ENCODE measurements at regions not wholly inside any gene's neighbourhood (a gene's known extent, or its start where the extent isn't known, plus 50 kb on each side); places are given as distances from the start of the nearest gene placed in this dataset.
"Not testable (repeated sequence)": the region's sequence is repeated elsewhere in the genome, so short reads cannot be mapped to it uniquely, and the experiment has no call there.

DNA sequence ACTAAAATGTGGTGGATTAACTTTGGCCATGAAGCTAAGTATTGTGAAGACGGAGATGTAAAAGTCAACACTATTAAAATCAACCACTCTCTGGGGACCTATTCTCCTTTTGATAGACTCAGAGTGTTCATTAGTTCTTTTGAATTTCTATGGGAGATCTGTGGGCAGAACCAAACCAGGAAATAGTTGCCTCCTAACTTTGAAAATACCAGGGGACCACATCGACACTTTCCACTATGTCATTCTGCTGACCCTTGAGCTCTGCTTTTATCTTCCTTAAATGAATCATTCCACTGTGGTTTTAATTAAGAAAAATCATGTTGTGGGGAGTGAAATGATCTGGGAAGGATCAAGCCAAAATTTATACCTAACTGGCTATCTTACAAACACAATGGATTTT lies 960.5 kb downstream of the GATA3 start:
- DNase-seq = no peak

DNA sequence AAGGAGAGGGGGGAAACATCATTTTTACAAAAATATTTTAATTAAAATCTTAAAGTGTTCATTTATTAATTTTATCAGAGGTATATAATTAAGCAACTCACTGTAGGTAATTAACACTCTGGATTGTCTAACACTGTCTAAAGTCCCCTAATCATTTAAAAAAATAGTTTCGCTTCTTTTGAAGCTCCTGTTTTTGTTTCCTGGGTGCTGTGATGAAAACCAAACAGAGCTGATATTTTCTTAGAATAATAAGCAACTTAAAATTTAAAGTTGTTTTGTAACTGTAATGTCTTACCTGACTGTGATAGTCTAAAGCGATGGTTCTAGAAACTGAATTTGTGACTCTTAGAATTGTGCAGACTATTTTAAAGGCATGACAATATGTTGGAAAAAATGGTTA lies 961.0 kb downstream of the GATA3 start:
- no peak for DNase-seq

GRCh38 chr10:9016930-9017329 lies 962.4 kb downstream of the GATA3 start:
- no peak for DNase-seq

GRCh38 chr10:9018195-9019173 lies 964.0 kb downstream of the GATA3 start:
- DNase-seq = no peak

GRCh38 chr10:9023206-9023605 lies 968.7 kb downstream of the GATA3 start:
- DNase-seq = no peak

GRCh38 chr10:9024210-9024609 lies 969.7 kb downstream of the GATA3 start:
- DNase-seq = no peak

DNA sequence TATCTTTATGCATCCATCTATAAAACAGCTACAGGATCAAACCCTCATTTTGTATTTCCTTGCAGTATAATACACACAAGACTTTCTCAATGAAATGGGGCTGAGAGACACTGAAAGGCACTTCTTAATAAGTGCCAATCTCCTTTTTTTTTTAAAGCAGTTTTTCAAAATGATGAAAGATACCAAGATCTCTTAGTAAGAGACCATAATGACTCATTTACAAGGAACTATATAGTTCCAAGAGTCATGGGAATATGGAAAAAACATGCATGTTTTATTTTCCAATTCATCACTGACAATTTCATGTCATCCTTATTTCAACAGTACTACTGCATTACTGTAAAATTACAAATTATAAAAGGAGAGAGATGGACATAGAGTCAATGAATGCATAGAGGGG lies 973.7 kb downstream of the GATA3 start:
- no peak for DNase-seq

GRCh38 chr10:9035355-9035754 lies 980.9 kb downstream of the GATA3 start:
- no peak for DNase-seq

DNA sequence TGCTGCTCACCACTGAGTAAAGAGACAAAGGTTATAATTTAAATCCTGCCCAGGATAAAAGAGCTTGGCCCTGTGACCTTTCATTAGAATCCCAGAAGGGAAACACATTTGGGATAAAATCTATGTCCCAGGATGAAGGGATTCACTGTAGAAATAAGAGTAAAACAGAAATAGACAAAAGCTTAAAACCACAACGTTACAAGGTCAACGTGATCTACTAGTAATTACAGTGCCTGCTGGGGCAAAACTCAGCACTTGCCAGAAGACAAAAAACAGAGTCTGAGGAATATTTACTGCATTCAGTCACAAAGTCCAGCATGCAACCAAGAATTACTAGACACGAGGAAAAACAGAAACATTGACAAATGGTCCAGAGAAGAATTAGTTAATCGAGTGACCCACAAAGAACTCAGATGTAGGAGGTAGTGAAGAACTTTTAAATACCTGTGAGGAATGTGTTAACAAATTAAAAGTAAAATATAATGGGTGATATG lies 982.3 kb downstream of the GATA3 start:
- no peak for DNase-seq

DNA sequence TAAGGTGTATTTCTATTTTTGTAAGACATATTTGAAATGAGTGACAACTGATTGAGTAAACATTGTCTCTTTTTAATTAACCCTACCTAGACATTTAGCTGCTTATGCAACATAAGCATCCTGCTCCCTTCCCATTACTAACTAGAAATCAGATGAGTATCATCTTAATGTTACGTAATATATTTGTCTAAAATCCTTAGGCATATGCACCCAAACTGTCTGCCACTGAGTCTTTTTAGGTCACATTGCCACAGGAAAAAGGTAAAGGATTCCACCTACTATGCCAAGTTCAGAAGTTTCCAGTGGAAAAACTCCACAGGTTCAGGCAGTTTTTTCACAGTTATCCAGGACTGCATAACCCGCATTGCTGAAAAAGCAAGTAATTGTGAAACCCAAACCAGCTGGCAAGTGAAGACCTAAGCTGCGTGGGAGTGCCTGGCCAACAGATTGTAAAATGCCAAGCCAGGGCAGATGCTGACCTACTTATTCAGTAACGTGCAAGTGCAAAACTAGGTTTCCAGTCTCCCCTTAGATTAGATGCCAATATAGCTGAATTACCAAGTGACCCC lies 983.7 kb downstream of the GATA3 start:
- DNase-seq = no peak

GRCh38 chr10:9043466-9043865 lies 989.0 kb downstream of the GATA3 start:
- DNase-seq = no peak

DNA sequence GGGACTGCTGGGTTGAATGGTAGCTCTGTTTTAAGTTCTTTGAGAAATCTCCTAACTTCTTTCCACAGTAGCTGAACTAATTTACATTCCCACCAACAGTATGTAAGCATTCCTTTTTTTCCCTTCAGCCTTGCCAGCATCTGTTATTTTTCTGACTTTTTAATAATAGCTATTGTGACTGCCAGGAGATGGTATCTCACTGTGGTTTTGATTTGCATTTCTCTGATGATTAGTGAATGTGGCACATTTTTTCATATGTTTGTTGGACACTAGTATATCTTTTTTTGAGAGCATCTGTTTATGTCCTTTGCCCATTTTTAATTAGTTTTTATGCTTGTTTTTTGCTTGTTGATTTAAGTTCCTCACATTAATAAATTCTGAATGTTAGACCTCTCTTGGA lies 990.8 kb downstream of the GATA3 start:
- no peak for DNase-seq

GRCh38 chr10:9051328-9051974 lies 997.0 kb downstream of the GATA3 start:
- no peak for DNase-seq

DNA sequence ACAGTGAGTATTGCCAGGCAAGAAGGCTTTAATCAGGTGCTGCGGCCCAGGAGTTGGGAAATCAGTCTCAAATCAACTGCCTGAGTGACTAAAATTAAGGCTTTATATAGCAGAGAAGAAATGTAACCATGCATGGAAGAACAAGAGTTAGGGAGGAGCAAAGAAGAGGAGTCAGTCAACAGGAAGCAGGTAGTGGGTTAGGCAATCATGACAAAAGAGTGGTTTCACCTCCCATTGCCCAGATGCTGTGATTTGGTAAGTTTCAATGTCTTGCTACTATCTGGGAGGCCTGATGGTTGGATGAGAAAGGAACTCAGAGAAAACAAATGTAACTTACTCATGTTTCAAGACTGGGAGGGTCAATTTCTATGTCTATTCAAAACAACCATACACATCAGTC lies 998.3 kb downstream of the GATA3 start:
- DNase-seq = no peak

DNA sequence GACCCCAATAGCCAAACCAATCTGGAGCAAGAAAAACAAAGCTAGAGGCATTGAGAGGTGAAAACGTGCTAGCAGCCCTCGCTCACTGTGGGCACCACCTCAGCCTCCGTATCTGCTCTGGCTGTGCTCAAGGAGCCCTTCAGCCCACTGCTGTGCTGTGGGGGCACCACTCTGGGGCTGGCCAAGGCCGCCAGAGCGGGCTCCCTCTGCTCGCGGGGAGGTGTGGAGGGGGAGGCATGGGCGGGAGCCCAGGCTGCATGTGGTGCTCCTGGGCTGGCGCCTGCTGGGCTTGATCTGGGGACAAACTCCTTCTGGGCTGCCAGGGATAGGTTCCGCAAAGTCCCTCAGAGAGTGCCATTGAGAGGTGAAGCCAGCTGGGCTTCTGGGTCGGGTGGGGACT lies 1002.0 kb downstream of the GATA3 start:
- DNase-seq = no peak

DNA sequence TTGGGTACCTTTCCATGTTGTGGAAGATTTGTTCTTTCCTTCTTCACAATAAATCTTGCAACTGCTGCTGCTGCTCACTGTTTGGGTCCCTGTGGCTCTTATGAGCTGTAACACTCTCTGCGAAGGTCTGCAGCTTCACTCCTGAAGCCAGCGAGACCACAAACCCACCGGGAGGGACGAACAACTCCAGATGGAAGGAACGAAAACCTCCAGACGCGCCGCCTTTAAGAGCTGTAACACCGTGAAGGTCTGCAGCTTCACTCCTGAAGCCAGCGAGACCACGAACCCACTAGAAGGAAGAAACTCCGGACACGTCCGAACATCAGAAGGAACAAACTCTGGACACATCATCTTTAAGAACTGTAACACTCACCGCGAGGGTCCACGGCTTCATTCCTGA lies 1002.8 kb downstream of the GATA3 start:
- DNase-seq = not testable (repeated sequence)

DNA sequence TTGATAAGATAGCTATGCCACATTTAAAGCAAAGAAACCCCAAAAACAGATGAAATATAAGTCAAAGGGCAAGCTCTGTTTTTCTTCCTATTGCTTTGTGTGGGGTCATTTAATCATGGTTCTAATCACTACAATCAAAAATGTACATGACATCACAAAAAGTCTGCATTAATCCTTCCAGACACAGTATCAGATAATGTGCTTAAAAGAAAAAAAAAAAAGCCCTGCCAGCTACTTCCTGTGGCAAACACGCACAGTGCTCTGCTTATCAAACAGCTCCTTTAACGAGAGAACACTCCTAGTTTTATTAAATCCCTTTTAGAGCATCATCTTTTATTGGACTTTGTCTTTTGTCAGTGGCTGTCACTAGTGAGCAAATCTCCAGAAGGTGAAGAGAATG lies 1005.8 kb downstream of the GATA3 start:
- DNase-seq = no peak

DNA sequence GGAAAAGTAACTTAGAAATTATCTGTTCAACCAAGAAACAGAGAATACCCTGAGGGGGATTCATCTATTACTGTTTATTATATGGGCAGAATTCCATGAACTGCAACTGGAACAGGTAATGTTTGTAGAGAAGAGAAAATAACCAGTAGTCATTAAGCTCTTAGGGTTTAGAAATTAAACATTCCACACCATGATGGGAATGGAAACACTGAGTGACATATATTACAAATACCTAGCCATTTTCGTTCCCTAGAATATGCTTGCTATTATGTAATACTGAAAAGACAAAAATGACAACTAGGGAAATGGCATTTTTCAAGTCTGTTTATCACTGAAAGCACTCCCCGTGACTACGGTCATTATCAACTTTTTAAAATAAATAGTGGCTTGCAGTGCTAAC lies 1007.4 kb downstream of the GATA3 start:
- DNase-seq = no peak

- DNase-seq = no peak
Observed at GRCh38 chr10:9066152-9066551, 1011.7 kb downstream of the GATA3 start.

GRCh38 chr10:9068003-9068402 lies 1013.5 kb downstream of the GATA3 start:
- no peak for DNase-seq

GRCh38 chr10:9069136-9069535 lies 1014.6 kb downstream of the GATA3 start:
- no peak for DNase-seq

DNA sequence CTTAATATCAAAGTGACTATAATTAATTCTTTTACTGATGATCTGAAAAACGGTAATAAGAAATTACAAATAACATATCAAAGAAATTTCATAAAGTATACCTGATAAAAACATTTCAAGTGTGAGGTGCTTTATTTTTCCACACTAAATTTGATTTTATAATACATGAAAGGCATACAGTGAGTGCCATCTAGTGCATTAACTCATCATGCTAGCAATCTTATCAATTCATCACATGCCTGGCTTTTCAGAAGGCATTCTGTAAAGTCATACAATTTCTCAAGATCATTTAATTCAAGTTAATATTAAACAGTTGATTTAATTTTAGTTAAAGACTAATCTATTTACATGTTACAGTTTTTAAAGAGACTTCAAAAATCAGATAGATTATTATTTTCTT lies 1020.9 kb downstream of the GATA3 start:
- DNase-seq = no peak

DNA sequence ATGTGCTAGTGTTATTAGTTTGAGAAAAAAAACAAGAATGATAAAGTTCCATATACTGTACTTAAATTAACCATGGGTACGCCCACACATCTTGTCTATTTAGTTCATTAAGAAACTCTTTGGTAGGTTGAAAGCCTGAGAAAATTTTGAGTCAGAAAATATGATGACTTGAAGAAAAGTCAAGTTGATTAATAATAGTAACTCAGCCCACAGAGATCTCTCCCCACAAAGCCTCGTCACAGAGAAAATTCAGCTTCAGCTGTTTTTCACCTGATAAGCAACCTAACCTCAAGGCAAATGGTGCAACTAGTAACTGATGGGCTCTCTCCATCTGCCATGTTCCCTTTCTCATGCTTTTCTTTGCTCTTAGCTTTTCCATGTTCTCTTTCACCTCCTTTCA lies 1021.6 kb downstream of the GATA3 start:
- no peak for DNase-seq

DNA sequence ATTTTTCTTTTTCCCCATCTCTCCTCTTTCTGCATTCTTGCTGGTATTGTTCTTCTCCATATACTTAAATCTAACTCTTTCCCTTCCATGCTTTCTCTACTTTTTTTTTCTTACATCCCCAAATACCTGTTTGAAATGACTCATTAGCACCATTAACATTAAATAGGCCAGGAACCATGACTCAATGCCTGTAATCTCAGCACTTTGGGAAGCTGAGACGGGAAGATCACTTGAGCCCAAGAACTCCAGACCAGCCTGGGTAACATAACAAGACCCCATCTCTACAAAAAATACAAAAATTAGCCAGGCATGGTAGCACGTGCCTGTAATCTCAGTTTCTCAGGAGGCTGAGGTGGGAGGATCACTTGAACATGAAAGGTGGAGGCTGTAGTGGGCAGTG lies 1026.8 kb downstream of the GATA3 start:
- no peak for DNase-seq

Data from activated CD4-positive, alpha-beta T cell treated with anti-CD3 and anti-CD28 coated beads for 4 hours (primary cell).